Activated CD4-positive, alpha-beta T cell treated with anti-CD3 and anti-CD28 coated beads, Interleukin-2, amount 50 U/mL, for 24 hours (primary cell): ENCODE measurements at regions not wholly inside any gene's neighbourhood (a gene's known extent, or its start where the extent isn't known, plus 50 kb on each side); places are given as distances from the start of the nearest gene placed in this dataset.
"Not testable (repeated sequence)": the region's sequence is repeated elsewhere in the genome, so short reads cannot be mapped to it uniquely, and the experiment has no call there.

Experiments used
- DNase-seq, 2 donors: peaks; one replicate each; pipeline ENCODE4 v3.0.0-alpha.2; 2020; ENCODE audit warnings: low read depth in 1 of 2, low spot score in 1 of 2

GRCh38 chr3:94323596-94323995, 260.7 kb downstream of the NSUN3 start:
- no peak for DNase-seq

- DNase-seq = no peak
Measured at GRCh38 chr3:94331831-94332230, 269.0 kb downstream of the NSUN3 start.

- no peak for DNase-seq
Measured at GRCh38 chr3:94336046-94336753, 273.3 kb downstream of the NSUN3 start.

GRCh38 chr3:94345101-94345500, 282.2 kb downstream of the NSUN3 start:
- DNase-seq = no peak

GRCh38 chr3:94349310-94349878, 286.5 kb downstream of the NSUN3 start:
- DNase-seq = no peak

GRCh38 chr3:94356581-94356980, 293.7 kb downstream of the NSUN3 start:
- no peak for DNase-seq

GRCh38 chr3:94359996-94360395, 297.1 kb downstream of the NSUN3 start:
- DNase-seq = no peak

GRCh38 chr3:94360987-94361386, 298.1 kb downstream of the NSUN3 start:
- no peak for DNase-seq

- no peak for DNase-seq
Measured at GRCh38 chr3:94362393-94362792, 299.5 kb downstream of the NSUN3 start.

- no peak for DNase-seq
Measured at GRCh38 chr3:94365006-94365405, 302.1 kb downstream of the NSUN3 start.

- no peak for DNase-seq
Measured at GRCh38 chr3:94372026-94372425, 309.2 kb downstream of the NSUN3 start.

GRCh38 chr3:94373456-94373855, 310.6 kb downstream of the NSUN3 start:
- DNase-seq = no peak

- DNase-seq = no peak
Measured at GRCh38 chr3:94374439-94375161, 311.7 kb downstream of the NSUN3 start.

GRCh38 chr3:94377123-94377696, 314.3 kb downstream of the NSUN3 start:
- not testable (repeated sequence) for DNase-seq

GRCh38 chr3:94377863-94378262, 315.0 kb downstream of the NSUN3 start:
- not testable (repeated sequence) for DNase-seq

GRCh38 chr3:94378322-94378721, 315.5 kb downstream of the NSUN3 start:
- DNase-seq = no peak

- DNase-seq = no peak
Measured at GRCh38 chr3:94379264-94379663, 316.4 kb downstream of the NSUN3 start.

- DNase-seq = no peak
Measured at GRCh38 chr3:94394885-94395284, 332.0 kb downstream of the NSUN3 start.

GRCh38 chr3:94395851-94396250, 333.0 kb downstream of the NSUN3 start:
- DNase-seq = no peak

GRCh38 chr3:94398036-94398435, 335.2 kb downstream of the NSUN3 start:
- no peak for DNase-seq

GRCh38 chr3:94401466-94401865, 338.6 kb downstream of the NSUN3 start:
- DNase-seq = no peak

- no peak for DNase-seq
Measured at GRCh38 chr3:94402126-94402525, 339.3 kb downstream of the NSUN3 start.
